ENCODE measurements at regions not wholly inside any gene's neighbourhood (a gene's known extent, or its start where the extent isn't known, plus 50 kb on each side); places are given as distances from the start of the nearest gene placed in this dataset.

GRCh38 chr4:152009983-152010709, 249.3 kb upstream of the GATB start:
- Histone ChIP-seq H3K9ac (ENCODE audit: low read depth in 1 of 2, low read length in 2 of 2) (no peak overlapping the region), H3K36me3 (ENCODE audit: control insufficient read depth in 2 of 2, insufficient read depth in 2 of 2, low read length in 2 of 2) (no peaks in the 10 kb centered on the region), H3K27ac (ENCODE audit: low read depth in 2 of 2, low read length in 2 of 2) (no peak overlapping the region), H3K9me3 (ENCODE audit: control insufficient read depth in 2 of 2, low read length in 2 of 2) (no peaks in the 10 kb centered on the region), H3K4me1 (ENCODE audit: control insufficient read depth in 2 of 2, insufficient read depth in 2 of 2, low read length in 2 of 2) (peaks cover 0 to 3% of the 10 kb centered on the region in 2 donors), H3K27me3 (ENCODE audit: control insufficient read depth in 2 of 2, insufficient read depth in 2 of 2, low read length in 2 of 2) (no peaks in the 10 kb centered on the region), H3K4me3 (ENCODE audit: low read length in 2 of 2) (no peak overlapping the region)

GRCh38 chr4:152009031-152009670, 248.3 kb upstream of the GATB start:
- H3K9ac ChIP-seq (ENCODE audit: low read depth in 1 of 2, low read length in 2 of 2): no peak overlapping the region
- no peak overlapping the region for H3K4me3 ChIP-seq (ENCODE audit: low read length in 2 of 2)
- H3K27me3 ChIP-seq (ENCODE audit: control insufficient read depth in 2 of 2, insufficient read depth in 2 of 2, low read length in 2 of 2): no peaks in the 10 kb centered on the region
- H3K36me3 ChIP-seq (ENCODE audit: control insufficient read depth in 2 of 2, insufficient read depth in 2 of 2, low read length in 2 of 2): no peaks in the 10 kb centered on the region
- H3K9me3 ChIP-seq (ENCODE audit: control insufficient read depth in 2 of 2, low read length in 2 of 2): no peaks in the 10 kb centered on the region
- no peak overlapping the region for H3K27ac ChIP-seq (ENCODE audit: low read depth in 2 of 2, low read length in 2 of 2)
- H3K4me1 ChIP-seq (ENCODE audit: control insufficient read depth in 2 of 2, insufficient read depth in 2 of 2, low read length in 2 of 2): no peaks in the 10 kb centered on the region

GRCh38 chr4:152007111-152007510, 246.3 kb upstream of the GATB start:
- no peak overlapping the region for H3K9ac ChIP-seq (ENCODE audit: low read depth in 1 of 2, low read length in 2 of 2)
- no peak overlapping the region for H3K27ac ChIP-seq (ENCODE audit: low read depth in 2 of 2, low read length in 2 of 2)
- H3K4me1 ChIP-seq (ENCODE audit: control insufficient read depth in 2 of 2, insufficient read depth in 2 of 2, low read length in 2 of 2): no peaks in the 10 kb centered on the region
- H3K4me3 ChIP-seq (ENCODE audit: low read length in 2 of 2): no peak overlapping the region
- no peaks in the 10 kb centered on the region for H3K36me3 ChIP-seq (ENCODE audit: control insufficient read depth in 2 of 2, insufficient read depth in 2 of 2, low read length in 2 of 2)
- H3K9me3 ChIP-seq (ENCODE audit: control insufficient read depth in 2 of 2, low read length in 2 of 2): no peaks in the 10 kb centered on the region
- no peaks in the 10 kb centered on the region for H3K27me3 ChIP-seq (ENCODE audit: control insufficient read depth in 2 of 2, insufficient read depth in 2 of 2, low read length in 2 of 2)

GRCh38 chr4:152004801-152005200, 244.0 kb upstream of the GATB start:
- H3K4me3 ChIP-seq (ENCODE audit: low read length in 2 of 2): no peak overlapping the region
- no peak overlapping the region for H3K27ac ChIP-seq (ENCODE audit: low read depth in 2 of 2, low read length in 2 of 2)
- H3K9ac ChIP-seq (ENCODE audit: low read depth in 1 of 2, low read length in 2 of 2): no peak overlapping the region
- H3K36me3 ChIP-seq (ENCODE audit: control insufficient read depth in 2 of 2, insufficient read depth in 2 of 2, low read length in 2 of 2): no peaks in the 10 kb centered on the region
- no peaks in the 10 kb centered on the region for H3K9me3 ChIP-seq (ENCODE audit: control insufficient read depth in 2 of 2, low read length in 2 of 2)
- H3K4me1 ChIP-seq (ENCODE audit: control insufficient read depth in 2 of 2, insufficient read depth in 2 of 2, low read length in 2 of 2): no peaks in the 10 kb centered on the region
- no peaks in the 10 kb centered on the region for H3K27me3 ChIP-seq (ENCODE audit: control insufficient read depth in 2 of 2, insufficient read depth in 2 of 2, low read length in 2 of 2)

GRCh38 chr4:152000518-152000917, 239.7 kb upstream of the GATB start:
- Histone ChIP-seq H3K9ac (ENCODE audit: low read depth in 1 of 2, low read length in 2 of 2) (no peak overlapping the region), H3K4me1 (ENCODE audit: control insufficient read depth in 2 of 2, insufficient read depth in 2 of 2, low read length in 2 of 2) (no peaks in the 10 kb centered on the region)

GRCh38 chr4:151998723-151999122, 237.9 kb upstream of the GATB start:
- Histone ChIP-seq H3K27me3 (ENCODE audit: control insufficient read depth in 2 of 2, insufficient read depth in 2 of 2, low read length in 2 of 2) (no peaks in the 10 kb centered on the region), H3K27ac (ENCODE audit: low read depth in 2 of 2, low read length in 2 of 2) (no peak overlapping the region), H3K36me3 (ENCODE audit: control insufficient read depth in 2 of 2, insufficient read depth in 2 of 2, low read length in 2 of 2) (no peaks in the 10 kb centered on the region), H3K4me3 (ENCODE audit: low read length in 2 of 2) (no peak overlapping the region), H3K9me3 (ENCODE audit: control insufficient read depth in 2 of 2, low read length in 2 of 2) (no peaks in the 10 kb centered on the region), H3K9ac (ENCODE audit: low read depth in 1 of 2, low read length in 2 of 2) (no peak overlapping the region), H3K4me1 (ENCODE audit: control insufficient read depth in 2 of 2, insufficient read depth in 2 of 2, low read length in 2 of 2) (no peaks in the 10 kb centered on the region)

More at GRCh38 chr4:152000518-152000917, 239.7 kb upstream of the GATB start:
- Histone ChIP-seq H3K4me3 (ENCODE audit: low read length in 2 of 2) (no peak overlapping the region), H3K27ac (ENCODE audit: low read depth in 2 of 2, low read length in 2 of 2) (no peak overlapping the region), H3K9me3 (ENCODE audit: control insufficient read depth in 2 of 2, low read length in 2 of 2) (no peaks in the 10 kb centered on the region), H3K27me3 (ENCODE audit: control insufficient read depth in 2 of 2, insufficient read depth in 2 of 2, low read length in 2 of 2) (no peaks in the 10 kb centered on the region), H3K36me3 (ENCODE audit: control insufficient read depth in 2 of 2, insufficient read depth in 2 of 2, low read length in 2 of 2) (no peaks in the 10 kb centered on the region)

GRCh38 chr4:151997461-151997860, 236.7 kb upstream of the GATB start:
- no peaks in the 10 kb centered on the region for H3K9me3 ChIP-seq (ENCODE audit: control insufficient read depth in 2 of 2, low read length in 2 of 2)
- H3K4me1 ChIP-seq (ENCODE audit: control insufficient read depth in 2 of 2, insufficient read depth in 2 of 2, low read length in 2 of 2): no peaks in the 10 kb centered on the region
- H3K27ac ChIP-seq (ENCODE audit: low read depth in 2 of 2, low read length in 2 of 2): no peak overlapping the region
- H3K9ac ChIP-seq (ENCODE audit: low read depth in 1 of 2, low read length in 2 of 2): no peak overlapping the region
- H3K27me3 ChIP-seq (ENCODE audit: control insufficient read depth in 2 of 2, insufficient read depth in 2 of 2, low read length in 2 of 2): no peaks in the 10 kb centered on the region
- H3K36me3 ChIP-seq (ENCODE audit: control insufficient read depth in 2 of 2, insufficient read depth in 2 of 2, low read length in 2 of 2): no peaks in the 10 kb centered on the region
- no peak overlapping the region for H3K4me3 ChIP-seq (ENCODE audit: low read length in 2 of 2)

- Histone ChIP-seq H3K9ac (ENCODE audit: low read depth in 1 of 2, low read length in 2 of 2) (no peak overlapping the region), H3K4me3 (ENCODE audit: low read length in 2 of 2) (no peak overlapping the region), H3K27me3 (ENCODE audit: control insufficient read depth in 2 of 2, insufficient read depth in 2 of 2, low read length in 2 of 2) (no peaks in the 10 kb centered on the region), H3K27ac (ENCODE audit: low read depth in 2 of 2, low read length in 2 of 2) (no peak overlapping the region), H3K36me3 (ENCODE audit: control insufficient read depth in 2 of 2, insufficient read depth in 2 of 2, low read length in 2 of 2) (no peaks in the 10 kb centered on the region), H3K4me1 (ENCODE audit: control insufficient read depth in 2 of 2, insufficient read depth in 2 of 2, low read length in 2 of 2) (no peaks in the 10 kb centered on the region), H3K9me3 (ENCODE audit: control insufficient read depth in 2 of 2, low read length in 2 of 2) (no peaks in the 10 kb centered on the region)
Measured at GRCh38 chr4:151994429-151994828, 233.6 kb upstream of the GATB start.

GRCh38 chr4:151993521-151993920, 232.7 kb upstream of the GATB start:
- H3K36me3 ChIP-seq (ENCODE audit: control insufficient read depth in 2 of 2, insufficient read depth in 2 of 2, low read length in 2 of 2): no peaks in the 10 kb centered on the region
- H3K4me3 ChIP-seq (ENCODE audit: low read length in 2 of 2): no peak overlapping the region
- no peak overlapping the region for H3K27ac ChIP-seq (ENCODE audit: low read depth in 2 of 2, low read length in 2 of 2)
- no peaks in the 10 kb centered on the region for H3K9me3 ChIP-seq (ENCODE audit: control insufficient read depth in 2 of 2, low read length in 2 of 2)
- no peaks in the 10 kb centered on the region for H3K4me1 ChIP-seq (ENCODE audit: control insufficient read depth in 2 of 2, insufficient read depth in 2 of 2, low read length in 2 of 2)
- H3K9ac ChIP-seq (ENCODE audit: low read depth in 1 of 2, low read length in 2 of 2): no peak overlapping the region
- H3K27me3 ChIP-seq (ENCODE audit: control insufficient read depth in 2 of 2, insufficient read depth in 2 of 2, low read length in 2 of 2): no peaks in the 10 kb centered on the region

- Histone ChIP-seq H3K9ac (ENCODE audit: low read depth in 1 of 2, low read length in 2 of 2) (no peak overlapping the region), H3K27ac (ENCODE audit: low read depth in 2 of 2, low read length in 2 of 2) (no peak overlapping the region), H3K36me3 (ENCODE audit: control insufficient read depth in 2 of 2, insufficient read depth in 2 of 2, low read length in 2 of 2) (no peaks in the 10 kb centered on the region), H3K4me1 (ENCODE audit: control insufficient read depth in 2 of 2, insufficient read depth in 2 of 2, low read length in 2 of 2) (no peaks in the 10 kb centered on the region), H3K9me3 (ENCODE audit: control insufficient read depth in 2 of 2, low read length in 2 of 2) (no peaks in the 10 kb centered on the region), H3K4me3 (ENCODE audit: low read length in 2 of 2) (no peak overlapping the region), H3K27me3 (ENCODE audit: control insufficient read depth in 2 of 2, insufficient read depth in 2 of 2, low read length in 2 of 2) (no peaks in the 10 kb centered on the region)
Measured at GRCh38 chr4:151992332-151993154, 231.7 kb upstream of the GATB start.
